ENCODE measurements at regions not wholly inside any gene's neighbourhood (a gene's known extent, or its start where the extent isn't known, plus 50 kb on each side); places are given as distances from the start of the nearest gene placed in this dataset.
"Not testable (repeated sequence)": the region's sequence is repeated elsewhere in the genome, so short reads cannot be mapped to it uniquely, and the experiment has no call there.

- DNase-seq: no peak
These were observed 290.9 kb downstream of the CD83 start for GRCh38 chr6:14408446-14408845.

GRCh38 chr6:14412026-14412425 is 294.5 kb downstream of the CD83 start:
- no peak for DNase-seq

GRCh38 chr6:14415452-14415851 is 297.9 kb downstream of the CD83 start:
- DNase-seq: no peak

DNA sequence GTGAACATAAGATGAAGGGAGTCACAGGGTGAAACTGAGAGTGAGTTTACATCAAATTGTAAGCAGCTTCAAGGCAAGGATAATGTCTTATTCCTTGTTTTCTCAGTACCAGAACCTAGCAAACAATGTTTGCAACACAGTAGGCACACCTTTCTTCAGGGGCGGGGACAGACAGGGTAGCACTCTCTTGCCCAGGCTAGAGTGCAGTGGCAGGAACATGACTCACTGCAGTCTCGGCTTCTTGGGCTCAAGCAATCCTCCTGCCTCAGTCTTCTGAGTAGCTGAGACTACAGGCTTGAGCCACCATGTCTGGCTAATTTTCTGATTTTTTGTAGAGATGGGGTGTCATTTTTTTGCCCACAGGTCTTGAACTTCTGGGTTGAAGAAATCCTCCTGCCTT is 299.8 kb downstream of the CD83 start:
- DNase-seq: no peak

GRCh38 chr6:14419224-14419623 is 301.7 kb downstream of the CD83 start:
- not testable (repeated sequence) for DNase-seq

GRCh38 chr6:14422061-14422460 is 304.5 kb downstream of the CD83 start:
- no peak for DNase-seq

DNA sequence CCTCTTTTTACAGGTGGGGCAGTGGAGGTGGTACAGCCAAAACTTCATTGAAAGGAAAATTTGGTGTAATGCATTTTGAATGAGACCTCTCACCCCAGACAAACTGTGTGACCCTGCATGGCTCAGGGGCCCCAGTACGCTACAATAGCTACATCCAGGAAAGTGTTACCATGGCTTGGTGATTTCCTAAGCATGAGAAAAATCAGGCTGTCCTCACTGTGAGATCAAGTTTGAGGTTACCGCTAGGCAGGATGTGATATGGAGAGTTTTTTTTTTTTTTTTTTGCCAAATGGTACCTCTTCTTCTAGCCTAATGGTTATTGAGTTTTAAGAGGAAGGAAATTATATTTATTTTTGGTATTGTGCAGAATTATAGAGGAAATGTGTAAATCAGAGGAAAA is 305.3 kb downstream of the CD83 start:
- no peak for DNase-seq

GRCh38 chr6:14423330-14423729 is 305.8 kb downstream of the CD83 start:
- no peak for DNase-seq

DNA sequence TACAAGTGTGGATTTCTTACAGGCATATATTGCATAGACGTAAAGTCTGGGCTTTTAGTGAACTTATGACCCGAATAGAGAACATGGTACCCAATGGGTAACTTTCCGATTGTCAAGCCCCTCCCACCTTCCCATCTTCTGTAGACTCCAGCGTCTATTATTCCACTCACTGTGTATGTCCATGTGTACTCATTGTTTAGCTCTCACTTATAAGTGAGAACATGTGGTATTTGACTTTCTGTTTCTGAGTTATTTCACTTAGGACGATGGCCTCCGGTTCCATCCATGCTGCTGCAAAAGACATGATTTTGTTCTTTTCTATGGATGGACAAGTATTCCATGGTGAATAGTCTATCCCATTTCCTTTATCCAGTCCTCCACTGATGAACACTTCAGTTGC is 306.4 kb downstream of the CD83 start:
- DNase-seq: peak in 1 of 2 donors; percentile 8

GRCh38 chr6:14425805-14426204 is 308.2 kb downstream of the CD83 start:
- DNase-seq: no peak

DNA sequence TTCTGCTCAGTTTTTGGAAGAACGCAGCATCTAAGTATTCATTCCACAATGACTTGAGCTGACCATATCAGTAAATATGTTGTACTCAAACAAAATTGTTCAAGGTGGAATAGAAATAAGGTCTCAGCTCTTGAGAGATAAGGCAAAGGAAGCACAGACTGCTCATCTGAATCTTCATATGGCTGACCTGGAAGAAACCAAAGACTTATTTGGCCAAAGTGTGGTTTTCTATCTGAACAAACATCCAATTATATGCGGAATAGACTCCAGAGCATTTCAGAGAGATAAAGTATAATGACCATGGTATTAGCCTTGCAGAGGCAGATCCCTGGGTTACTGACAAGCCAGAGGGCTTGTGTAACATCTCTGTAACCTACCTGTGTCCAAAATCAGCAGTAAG is 308.7 kb downstream of the CD83 start:
- DNase-seq: no peak

DNA sequence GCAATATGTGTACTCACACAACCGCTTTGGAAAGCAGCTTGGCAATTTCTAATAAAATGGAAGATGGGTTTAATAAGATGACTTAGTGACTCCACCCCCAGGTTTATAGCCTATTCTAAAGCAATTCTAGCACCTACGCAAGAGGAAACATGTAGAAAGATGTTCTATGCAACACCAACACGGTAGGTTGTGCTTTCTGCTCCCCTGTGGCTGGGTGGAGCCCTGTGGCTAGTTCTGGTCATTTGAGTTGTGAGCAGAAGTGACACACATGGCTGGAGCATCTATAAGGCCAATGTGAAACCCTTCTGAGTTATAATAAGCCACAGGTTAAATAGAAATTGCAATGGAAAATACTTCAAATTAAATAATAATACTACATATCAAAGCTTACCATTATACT is 310.7 kb downstream of the CD83 start:
- DNase-seq: no peak

DNA sequence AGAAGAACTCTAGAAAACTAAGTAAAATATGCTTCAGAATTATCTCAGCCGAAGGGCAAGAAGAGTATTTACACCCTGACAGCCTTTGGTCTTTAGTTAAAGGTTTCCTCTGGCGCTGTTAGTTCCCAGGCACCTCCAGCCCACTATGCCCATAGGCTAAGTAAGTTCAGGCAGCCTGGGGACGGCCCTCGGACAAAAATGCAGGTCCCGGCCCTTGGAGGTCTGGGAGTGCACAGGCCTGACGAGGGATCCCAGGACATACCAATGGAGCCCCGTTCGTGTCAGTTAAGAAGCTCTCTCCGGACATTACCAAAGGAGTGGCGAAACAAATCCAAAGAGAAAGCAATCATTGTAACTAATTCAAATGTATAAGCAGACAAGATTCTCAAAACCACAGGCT is 311.8 kb downstream of the CD83 start:
- no peak for DNase-seq

DNA sequence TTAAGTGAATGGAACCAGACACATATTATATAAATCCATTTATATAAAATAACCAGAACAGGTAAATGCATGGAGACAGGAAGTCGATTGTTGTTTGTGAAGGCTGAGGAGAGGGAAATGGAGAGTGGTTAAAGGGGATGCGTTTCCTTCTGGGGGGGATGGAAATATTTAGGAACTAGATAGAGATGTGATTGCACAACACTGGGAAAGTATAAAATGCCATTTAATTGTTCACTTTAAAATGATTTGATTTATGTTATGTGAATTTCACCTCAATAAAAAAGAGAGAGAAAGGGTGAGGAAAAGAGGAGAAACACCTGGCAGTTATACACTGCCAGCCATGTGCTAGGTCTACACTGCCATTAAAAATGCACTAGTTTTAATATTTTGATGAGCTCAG is 312.6 kb downstream of the CD83 start:
- DNase-seq: no peak

- no peak for DNase-seq
These were observed 314.1 kb downstream of the CD83 start for GRCh38 chr6:14431385-14432330.

- no peak for DNase-seq
These were observed 317.5 kb downstream of the CD83 start for GRCh38 chr6:14434916-14435690.

DNA sequence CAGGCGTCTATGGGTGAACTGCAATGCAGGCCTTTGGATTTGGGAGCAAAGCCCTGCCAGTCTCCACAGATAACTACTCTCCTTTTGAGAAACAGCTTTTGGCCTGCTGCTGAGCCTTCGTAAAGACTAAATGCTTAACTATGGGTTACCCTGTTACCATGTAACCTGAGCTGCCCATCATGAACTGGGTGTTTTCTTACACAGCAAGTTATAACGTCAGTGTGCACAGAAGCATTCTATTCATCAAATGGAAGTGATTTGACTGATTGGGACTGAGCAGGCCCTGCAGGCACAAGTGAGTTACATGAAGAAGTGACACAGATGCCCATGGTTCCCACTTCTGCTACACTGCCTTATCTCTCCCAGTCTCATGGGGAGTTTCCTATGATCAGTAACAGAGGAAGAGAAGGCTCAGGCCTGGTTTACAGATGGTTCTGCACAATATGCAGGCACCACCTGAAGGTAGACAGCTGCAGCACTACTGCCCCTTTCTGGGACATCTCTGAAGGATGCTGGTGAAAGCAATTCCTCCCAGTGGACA is 319.1 kb downstream of the CD83 start:
- DNase-seq: no peak

GRCh38 chr6:14439419-14439818 is 321.8 kb downstream of the CD83 start:
- DNase-seq: no peak

GRCh38 chr6:14440215-14440910 is 322.8 kb downstream of the CD83 start:
- DNase-seq: no peak

DNA sequence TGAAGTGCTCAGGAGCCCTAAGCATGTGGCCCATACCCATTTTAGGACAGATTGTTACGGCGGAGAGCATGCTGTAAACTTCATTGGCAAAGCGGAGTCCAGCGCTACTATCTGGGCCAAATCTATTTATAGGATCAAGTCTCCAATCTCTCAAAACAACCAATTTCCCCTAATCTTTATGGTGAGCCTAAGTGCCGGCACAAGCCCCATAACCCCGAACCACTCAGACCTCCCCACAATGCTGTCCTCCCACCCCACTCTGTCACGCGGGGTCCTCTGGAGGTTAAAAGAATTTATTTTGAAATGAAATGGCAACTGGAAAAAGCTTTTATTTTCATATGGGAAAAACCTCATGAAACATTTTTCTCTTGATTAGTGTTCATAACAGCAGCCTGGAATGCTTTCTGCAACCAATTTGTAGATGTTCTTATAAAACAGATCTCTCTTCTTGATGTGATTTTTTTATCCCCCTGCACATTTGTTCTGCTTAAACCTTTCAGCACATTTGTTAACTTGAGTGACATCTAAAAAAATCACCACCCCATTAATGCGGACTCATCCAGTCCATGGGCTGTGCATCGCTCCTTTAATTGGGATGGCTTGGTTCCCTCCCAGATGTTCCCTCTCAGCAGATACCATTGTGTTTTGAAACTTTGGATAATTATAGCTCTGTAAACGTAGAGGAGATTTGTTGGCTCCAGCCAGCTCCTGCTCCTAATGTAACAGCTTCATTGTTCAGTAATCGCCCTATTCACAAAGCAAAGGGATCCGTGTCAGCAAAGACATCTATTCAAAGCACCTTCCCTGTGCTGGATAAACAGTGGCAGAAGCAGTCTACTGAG is 323.6 kb downstream of the CD83 start:
- DNase-seq: no peak

DNA sequence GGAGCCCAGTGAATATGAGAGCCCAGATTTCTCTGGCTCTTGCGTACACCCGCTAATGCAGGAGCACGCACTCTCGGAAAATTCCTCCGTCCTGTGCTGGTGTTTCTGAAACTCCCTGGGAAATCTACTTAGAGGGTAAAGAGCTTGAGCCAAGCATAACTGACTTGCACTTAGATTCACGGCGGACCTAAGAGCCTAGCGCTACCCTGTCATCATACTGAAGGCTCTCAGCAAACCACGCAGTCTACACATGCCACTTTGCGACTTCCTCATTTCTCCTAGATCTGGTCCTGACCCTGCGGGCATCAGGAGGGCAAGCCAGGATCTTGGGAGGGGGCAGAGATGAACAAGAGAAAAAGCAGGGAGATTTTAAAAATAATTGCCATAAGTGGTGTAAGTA is 324.7 kb downstream of the CD83 start:
- DNase-seq: no peak

DNA sequence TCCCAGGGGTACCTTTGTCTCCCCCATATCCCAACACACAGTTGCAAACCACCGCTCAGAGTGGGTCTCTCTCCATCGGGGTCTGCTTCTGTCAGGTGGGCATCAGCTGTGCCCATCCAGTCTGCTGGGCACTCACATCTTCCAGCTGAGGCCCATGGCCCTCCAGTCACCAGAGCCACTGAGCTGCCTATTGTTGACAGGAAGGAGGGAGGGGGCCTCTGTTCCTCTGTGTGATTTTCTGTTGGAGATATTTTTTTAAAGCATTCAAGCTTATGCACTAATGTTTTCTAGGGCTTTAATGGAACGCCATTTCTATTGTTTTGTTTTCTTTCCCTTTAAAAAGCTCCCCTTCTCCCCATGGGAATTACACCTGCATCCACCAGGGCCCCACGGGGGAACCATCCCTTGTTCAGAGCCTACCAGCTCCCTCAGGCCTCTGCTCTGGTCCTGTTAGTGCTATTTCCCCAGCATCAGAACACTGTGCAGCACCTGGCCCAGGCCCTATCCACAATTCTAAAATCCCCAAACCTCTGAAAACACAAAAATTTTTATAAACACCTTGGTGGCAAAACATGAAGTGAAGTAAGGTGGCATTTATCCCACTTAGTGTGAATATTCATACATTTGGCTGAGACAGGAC is 326.2 kb downstream of the CD83 start:
- no peak for DNase-seq

All from stimulated activated CD4-positive, alpha-beta T cell treated with anti-CD3 and anti-CD28 coated beads, Interleukin-2, amount 100 ng/mL, for 48 hours (primary cell).